ACHN (cell line): ENCODE measurements at regions not wholly inside any gene's neighbourhood (a gene's known extent, or its start where the extent isn't known, plus 50 kb on each side); places are given as distances from the start of the nearest gene placed in this dataset.

ENCODE experiments used
- DNase-seq: peaks from one replicate; pipeline ENCODE4 v3.0.0-alpha.2; 2015
- in situ Hi-C: cut with HindIII; loops from 2 replicates; pipeline ENCODE4 v1.10.0; 2017; ENCODE audit warnings: low sequenced_read_pairs, low pct_ligation_motif_present, low pct_unique_long_range_greater_than_20kb

DNA sequence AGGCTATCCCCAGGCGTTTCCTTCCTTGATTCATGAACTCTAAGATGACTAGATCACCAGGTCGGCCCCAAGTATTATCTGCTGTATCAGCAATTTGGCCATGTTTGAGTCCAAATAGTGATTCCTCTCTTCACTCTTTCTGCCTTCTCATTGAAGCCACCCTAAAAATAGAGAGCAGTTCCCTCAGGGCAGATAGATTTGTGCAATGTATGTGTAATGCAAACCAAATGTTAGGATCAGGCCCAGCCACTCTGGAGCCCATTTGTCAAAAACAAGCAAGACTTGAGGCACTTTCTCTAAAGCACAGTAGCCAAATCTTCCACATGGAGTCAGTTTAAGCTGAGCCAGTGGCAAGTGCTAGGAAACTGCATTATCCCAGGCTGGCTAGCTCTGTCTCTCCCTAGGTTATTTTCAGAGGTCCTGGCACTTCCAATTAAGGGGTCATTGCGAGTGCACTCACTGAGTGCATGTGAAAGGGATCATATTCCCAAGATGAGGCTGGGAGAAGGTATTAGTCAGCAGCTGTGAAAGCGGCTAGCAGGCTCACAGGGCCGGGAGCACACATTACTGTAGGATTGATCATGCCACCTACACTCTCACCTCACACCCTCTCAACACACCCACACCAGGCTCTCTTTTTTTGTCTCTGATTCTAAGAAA, 97.9 kb upstream of the RAB3GAP2 start:
- in situ Hi-C loops = no loop called here
- DNase-seq = no peak

DNA sequence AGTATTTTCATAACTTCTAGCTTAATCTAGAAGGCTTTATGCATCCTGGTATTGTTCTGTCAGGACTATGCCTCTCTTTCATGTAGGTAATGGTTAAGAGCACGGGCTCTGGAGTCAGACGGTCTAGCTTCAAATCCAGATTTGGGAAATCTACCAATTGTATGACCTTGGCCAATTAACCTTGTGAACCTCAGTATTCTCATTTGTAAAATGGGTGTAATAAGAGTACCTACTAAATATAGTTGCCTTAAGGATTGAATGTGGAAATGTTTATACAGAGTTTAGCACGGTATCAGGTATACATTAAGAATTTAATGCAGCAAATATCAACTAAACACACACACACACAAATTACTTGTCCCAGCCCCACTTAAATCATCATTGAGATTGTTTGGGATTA, 97.3 kb upstream of the RAB3GAP2 start:
- in situ Hi-C loops = no loop called here
- DNase-seq = no peak

DNA sequence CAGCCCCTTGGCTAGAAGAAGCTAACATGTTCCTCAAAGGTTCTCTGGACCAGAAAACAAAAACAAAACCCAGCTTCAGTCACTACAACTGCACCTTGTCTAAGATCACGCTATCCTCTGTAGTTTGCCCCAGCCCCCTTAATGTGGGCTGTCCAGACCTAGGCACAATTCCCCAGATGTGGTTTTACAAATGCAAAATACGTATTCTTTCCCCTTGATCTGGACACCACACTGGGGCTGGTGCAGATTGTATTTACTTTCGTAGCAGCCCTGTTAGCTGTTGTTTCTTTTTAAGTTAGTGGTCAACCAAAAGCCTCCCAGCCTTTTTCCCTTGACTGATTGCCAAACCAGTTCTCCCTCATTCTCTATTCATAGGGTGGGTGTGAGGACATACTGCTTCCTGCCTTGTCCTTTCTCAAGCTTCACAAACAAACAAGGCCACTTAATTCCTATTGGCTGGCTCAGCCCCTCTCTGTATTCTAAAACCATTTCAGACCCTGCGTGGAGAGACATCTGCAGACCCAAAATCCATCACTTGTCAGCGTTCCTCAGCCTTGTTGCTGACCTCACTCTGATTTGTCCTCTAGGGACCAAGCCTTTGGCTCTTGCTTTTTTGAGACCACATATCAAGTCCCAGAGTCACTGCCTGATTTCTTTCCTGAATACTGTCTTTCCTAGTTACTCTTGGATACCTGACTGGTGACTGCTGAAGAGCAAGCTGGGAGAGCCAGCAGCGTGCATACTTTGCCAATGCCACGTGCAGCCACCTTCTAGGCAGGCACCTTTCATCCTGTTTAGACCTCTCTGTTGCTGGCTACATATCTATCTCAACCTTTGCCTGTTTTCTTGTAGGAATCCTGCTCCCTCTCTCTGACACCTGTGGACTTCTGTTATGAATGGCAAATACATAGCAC, 96.4 kb upstream of the RAB3GAP2 start:
- DNase-seq = no peak
- in situ Hi-C loops = no loop called here

DNA sequence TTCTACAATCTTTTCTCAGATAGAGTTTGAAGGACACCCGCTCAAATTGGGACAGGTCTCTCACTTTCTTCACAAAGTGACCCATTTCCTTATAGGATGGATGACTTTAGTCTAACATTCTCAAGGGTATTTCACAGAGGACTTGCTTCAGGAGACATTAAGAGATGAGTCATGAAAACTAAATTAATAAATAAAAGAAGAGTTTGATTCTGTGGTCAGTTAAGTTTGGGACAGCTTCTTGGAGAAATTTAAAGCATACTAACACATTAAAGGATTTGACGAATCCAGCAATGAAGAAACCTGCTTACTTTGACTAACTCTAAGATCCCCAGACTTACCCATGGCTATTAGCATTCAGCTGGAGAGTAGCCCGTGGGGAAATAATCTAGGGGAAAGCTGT, 95.6 kb upstream of the RAB3GAP2 start:
- DNase-seq = no peak
- in situ Hi-C loops = no loop called here

DNA sequence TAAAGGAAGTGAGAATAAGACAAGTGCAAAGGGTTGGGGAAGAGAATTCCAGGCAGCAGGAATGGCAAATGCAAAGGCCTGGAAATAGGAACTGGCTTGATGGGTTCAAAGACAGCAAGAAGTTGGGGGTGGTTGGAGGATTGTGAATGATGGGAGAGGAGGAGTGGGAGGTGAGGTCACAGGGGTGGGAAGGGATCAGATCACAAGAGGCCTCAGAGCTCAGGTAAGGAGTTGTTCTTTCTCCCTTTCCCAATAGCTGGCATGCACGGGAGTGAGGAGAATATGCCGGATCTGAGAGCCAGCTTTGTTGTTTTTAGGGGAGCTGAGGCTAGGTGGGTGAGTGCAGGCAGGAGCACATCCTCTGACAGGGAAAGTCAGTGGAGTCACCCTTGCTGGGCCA, 94.0 kb upstream of the RAB3GAP2 start:
- DNase-seq = no peak
- in situ Hi-C loops = no loop called here

DNA sequence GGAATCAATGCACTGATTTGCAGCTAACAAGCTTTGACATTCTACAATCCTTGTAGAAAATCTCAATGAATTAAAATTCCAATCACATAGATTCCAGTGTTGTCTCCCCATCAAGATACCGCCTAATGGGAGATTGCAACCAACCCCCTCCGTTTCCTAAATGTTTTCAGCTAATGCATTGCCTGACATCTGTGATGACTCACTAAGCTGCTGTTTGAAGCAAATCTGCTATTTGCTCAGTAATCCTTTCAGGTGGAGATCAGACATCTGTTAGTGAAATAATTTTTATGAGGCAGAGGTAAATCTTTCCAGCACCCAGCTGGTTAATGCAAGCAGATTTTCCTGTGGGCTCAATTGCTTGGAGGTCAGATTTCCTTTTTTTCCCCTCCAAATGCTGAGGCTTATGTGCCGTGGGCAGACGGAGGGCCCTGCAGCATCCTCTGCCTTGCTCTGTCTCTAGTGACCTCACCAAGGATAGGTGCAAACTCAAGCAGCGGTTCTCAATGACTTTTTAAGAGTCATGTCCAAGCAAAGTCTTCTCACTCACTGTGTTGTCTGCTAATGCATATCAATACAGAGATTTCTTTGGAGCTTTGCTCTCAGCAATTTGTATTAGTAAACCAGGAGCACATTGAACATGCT, 91.1 kb upstream of the RAB3GAP2 start:
- no peak for DNase-seq
- in situ Hi-C loops = no loop called here

DNA sequence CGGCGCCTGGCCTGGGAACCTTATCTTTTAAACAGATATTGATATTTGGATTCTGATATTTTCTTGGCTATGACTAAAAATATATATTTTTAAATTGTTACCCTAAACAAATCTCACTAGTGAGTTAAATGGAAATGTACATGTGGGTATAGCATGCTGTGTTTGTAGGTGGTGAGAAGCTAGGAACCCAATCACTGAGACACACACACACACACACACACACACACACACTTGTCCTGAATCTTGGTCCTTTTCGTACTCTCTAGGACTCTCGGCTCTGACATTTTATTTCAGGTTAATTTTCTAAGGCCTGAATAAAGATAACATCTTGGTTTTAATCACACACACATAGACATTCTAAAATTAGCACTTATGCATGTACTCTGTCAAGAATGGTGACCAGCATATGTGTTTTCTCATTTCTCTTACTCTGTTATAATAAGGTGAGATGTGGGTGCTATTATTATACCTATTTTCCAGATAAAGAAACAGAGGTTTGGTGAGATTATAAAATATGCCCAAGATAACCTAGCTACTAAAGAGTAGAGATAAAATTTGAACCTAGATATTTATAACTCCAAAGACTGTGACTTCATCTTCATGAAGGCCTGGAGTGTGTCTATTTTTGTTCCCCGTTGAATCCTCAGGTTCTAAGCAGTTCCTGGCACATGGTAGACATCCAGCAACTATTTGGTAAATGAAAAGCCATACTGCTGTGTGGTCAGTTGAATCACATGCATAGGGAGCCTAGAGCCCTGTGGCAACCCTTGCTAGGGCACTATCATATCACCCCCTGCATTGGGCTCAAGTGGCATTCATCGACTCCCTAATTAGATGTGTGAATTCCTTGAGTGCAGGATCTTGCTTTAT, 85.0 kb upstream of the RAB3GAP2 start:
- DNase-seq = no peak
- in situ Hi-C loops = no loop called here

DNA sequence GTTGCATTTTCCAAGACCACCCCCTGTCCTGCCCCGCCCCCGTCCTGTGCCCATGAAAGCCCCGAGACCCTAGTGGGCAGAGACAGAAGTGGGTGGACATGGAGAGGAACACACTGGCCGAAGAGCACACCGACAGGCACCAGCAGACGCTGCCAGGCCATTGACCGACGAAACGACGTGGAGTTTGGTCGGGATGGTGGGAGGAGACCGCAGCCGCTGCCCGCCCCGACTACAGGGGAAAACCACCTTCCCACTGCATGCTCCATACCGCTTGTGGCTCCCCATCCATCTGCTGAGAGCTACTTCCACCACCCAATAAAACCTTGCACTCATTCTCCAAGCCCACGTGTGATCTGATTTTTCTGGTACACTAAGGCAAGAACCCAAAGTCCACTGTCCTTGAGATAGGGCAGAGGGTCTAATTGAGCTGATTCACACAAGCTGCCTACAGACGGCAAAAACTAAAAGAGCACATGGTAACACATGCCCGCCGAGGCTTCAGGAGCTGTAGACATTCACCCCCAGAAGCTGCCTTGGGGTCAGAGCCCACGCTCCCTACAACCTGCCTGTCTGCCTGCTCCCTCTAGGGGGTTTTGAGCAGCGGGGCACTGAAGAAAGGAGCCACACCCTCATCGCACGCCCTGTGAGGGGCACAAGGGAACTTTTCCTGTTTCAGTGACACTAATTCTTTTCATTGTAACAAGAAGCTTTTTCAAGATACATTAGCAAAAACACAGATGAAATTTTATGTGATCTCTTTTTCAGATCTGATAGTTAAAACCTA, 81.2 kb upstream of the RAB3GAP2 start:
- no peak for DNase-seq
- in situ Hi-C loops = no loop called here

DNA sequence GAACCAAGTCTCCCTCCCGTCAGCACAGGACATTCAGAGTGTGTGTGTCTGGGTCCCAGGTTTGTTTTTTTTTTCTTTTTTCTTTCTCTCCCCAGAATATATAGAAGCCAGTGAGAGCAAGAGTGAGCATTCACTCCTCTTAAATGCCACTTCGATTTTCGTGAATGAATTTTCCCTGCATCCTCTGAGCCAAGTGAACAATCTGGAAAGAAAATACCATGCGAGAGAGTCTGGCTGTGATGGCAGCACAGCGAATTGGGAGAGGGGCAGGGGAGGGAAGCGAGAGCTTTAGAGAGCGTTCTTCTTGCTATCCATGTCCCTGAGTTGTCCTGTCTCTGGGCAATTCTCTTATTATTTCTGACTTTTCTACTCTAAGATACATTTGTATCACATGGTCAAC, 76.0 kb upstream of the RAB3GAP2 start:
- no peak for DNase-seq
- in situ Hi-C loops = no loop called here

DNA sequence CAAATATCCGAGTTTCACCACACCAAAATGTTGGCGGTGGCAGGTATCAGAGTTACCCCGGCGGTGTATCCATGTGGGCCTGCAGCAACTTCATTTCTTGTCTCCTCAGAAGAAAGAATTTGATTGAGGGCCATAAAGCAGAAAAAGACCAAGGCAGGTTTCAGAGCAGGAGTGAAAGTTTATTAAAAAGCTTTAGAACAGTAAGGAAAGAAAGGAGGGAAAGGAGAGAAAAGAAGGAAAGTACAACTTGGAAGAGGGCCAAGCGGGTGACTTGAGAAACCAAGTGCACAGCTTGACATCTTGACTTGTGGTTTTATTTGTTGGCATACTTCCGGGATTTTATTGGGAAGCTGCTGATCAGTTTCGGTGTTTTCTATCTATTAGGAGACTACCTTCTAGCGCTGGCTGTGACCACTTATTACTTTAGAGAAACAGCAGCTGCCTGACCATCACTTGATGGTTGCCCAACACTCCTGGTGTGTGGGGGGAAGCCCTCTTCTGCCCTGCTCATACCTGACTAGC, 75.5 kb upstream of the RAB3GAP2 start:
- in situ Hi-C loops = no loop called here

DNA sequence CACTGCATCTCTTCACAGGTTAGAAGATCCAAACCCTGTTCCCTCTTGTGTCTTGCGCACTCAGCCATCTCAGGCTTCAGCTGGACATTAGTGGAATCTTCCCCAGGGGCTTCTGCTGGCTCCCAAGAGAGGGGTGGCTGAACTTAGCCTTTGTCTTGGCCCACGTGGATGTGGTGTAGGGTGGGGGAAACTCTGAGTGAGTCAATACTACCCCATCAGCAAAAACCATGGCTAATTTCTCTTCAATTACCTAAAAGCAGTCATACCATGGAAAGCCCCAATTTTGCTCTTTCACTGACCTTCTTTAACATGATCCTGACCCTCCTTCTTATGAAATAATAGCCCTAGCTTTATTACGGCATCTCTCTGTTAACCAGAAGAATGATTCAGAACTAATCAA, 72.5 kb upstream of the RAB3GAP2 start:
- no peak for DNase-seq
- in situ Hi-C loops = no loop called here

More for the DNA sequence above, 75.5 kb upstream of the RAB3GAP2 start:
- DNase-seq = no peak

DNA sequence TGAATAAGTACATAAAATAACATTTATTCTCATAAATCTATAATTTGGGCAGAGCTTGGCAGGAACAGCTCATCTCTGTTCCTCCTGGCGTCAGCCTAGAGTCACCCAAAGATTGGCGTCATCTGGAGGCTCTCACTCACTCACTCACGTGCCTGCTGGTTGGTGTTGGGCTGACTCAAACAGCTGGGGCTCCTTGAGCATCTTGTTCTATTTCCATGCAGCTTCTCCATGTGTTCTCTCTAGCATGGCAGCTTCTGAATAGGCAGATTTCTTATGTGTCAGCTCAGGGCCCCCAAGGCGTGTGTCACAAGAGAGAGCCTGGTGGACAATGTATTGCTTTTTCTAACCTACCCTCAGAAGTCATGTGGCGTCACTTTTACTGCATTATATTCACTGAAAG, 70.6 kb upstream of the RAB3GAP2 start:
- no peak for DNase-seq
- in situ Hi-C loops = no loop called here

DNA sequence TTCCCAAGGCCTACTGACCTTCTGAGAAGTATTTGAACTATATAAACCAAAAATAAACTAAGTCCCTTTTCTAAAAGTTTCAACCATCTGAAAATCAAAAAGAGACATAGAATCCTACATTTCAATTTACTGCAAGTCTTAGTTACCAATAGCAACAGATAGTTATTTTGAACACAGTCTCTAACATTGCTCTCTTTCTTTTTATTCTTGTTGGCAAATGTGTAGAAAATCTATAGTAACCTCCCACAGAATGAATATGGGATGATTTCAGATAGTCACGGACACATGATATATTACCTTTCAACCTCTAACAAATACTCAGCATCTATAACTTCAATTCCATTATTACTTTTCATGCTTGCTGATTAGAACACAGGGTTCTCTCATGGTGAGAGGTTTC, 68.9 kb upstream of the RAB3GAP2 start:
- DNase-seq = no peak

DNA sequence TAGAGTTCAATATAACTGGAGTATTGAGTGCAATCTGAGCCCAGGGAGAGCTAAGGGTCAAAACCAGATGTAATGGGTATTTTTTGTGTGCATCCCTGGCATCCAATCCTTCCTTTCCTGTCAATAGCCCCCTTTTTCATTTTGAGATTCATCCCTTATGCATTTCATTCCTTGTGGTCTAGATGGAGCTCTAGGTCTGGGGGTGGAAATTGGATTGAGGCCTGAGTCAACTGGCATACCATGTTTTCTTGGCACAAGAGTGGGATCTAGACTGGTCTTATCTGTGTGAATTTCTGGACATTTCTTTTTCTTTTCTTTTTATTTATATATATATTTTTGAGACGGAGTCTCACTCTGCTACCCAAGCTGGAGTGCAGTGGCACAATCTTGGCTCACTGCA, 67.3 kb upstream of the RAB3GAP2 start:
- in situ Hi-C loops = no loop called here
- no peak for DNase-seq

More for the DNA sequence above, 68.9 kb upstream of the RAB3GAP2 start:
- in situ Hi-C loops = no loop called here

DNA sequence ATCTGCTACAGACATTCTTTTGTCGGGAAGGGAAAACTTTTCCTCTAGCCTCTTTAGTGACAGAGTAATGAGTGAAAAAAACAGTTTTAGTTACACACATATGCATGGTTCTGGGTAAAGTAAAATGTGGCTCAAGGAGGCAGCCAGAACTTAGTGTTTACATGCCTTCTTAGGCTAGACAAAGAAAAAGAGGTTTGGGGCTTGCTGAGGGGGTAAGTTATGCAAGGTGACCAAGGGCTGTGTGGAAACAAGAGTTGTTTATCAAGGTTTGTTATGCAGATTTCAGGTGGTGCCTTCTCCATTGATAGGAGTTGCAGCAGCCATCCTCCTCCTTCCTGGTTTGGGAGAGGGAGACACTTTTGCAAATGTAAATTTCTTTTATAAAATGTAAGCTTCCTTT, 66.5 kb upstream of the RAB3GAP2 start:
- in situ Hi-C loops = no loop called here

DNA sequence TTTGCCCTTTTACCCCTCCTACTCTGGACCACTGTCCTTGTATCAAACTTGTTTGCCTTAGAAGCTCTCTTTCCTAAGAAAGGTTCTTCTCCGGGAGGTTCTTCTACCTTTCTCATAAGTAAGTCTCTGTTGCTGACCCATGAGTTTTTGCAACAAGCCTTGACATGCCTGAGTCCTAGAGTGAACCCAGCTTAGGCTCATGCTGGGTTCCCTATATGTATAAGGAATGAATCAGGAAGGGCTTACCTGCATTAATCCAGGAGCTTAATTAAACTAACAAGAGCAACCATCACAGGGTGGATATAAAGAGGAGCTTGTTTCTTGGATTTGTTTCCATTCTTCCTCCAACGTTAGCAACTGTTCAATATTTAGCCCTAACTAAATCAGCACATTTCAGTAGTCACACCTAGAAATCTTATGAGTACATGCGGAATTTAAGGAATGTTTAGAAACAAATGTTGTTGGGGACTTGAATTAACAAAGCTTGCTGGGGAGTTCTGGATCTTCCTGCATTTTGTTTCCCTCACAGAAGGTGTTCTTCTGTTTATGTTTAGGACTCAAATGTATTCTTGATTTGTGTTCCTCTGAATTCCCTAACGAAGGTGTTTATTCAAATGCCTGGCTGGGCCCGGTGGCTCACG, 64.3 kb upstream of the RAB3GAP2 start:
- DNase-seq = no peak
- in situ Hi-C loops = no loop called here

More for the DNA sequence above, 66.5 kb upstream of the RAB3GAP2 start:
- DNase-seq = no peak

DNA sequence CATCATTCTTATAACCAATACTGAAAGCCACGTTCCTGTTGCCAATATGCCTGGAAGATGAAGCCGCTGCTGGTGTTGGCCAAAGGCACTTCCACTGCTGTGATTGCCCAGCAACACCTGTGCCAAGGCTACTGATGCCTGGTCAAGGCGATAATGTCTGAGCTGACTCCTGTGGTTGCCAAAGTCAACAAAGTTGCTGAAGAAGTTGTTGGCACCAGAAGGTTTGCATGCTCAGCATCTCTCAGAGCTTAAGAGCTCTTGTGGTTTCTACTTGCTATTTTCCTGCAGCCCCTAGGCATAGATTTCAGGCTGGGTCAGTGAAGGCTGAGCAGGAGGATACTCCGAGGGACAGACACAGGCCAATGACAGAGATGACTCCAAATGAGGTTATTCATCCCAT, 63.4 kb upstream of the RAB3GAP2 start:
- DNase-seq = no peak
- in situ Hi-C loops = no loop called here
